ENCODE measurements at regions not wholly inside any gene's neighbourhood (a gene's known extent, or its start where the extent isn't known, plus 50 kb on each side); places are given as distances from the start of the nearest gene placed in this dataset.

DNA sequence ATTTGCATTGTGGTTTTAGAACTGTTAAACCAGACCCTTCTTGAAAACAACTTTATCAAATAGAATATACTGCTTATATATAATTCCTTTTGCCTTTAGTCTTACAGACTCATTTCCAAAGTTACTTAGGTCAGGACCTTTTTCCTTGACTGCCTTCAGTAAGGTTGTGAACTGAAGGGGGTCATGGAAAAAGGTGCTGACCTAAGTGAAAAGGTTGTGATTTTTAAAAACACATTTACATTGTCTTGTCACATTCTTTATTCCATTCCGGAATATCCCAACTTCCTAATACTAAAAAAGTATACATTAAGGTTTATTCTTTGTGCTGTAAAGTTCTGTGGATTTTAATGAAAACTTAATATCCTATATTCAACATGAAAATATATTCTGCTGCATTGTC lies 581.4 kb downstream of the SOCS6 start:
- TF ChIP-seq SUZ12 (IDR thresholded peaks at IDR 0.05), result no peak
- TF ChIP-seq FOXK2 (IDR thresholded peaks at IDR 0.05), result no peak
- no peak for TF ChIP-seq FOXM1 (IDR thresholded peaks at IDR 0.05; ENCODE audit: borderline replicate concordance)
- no peak for TF ChIP-seq BHLHE40 (IDR thresholded peaks at IDR 0.05; ENCODE audit: borderline replicate concordance)
- no peak for TF ChIP-seq NFRKB (IDR thresholded peaks at IDR 0.05)
- TF ChIP-seq FOXA1 (IDR thresholded peaks at IDR 0.05), result no peak
- TF ChIP-seq HDGF (IDR thresholded peaks at IDR 0.05; ENCODE audit: borderline replicate concordance), result no peak
- no peak for TF ChIP-seq ELF4 (IDR thresholded peaks at IDR 0.05)
- TF ChIP-seq ZNF384 (IDR thresholded peaks at IDR 0.05), result no peak
- TF ChIP-seq CTBP1 (IDR thresholded peaks at IDR 0.05; ENCODE audit: borderline replicate concordance), result no peak
